CD14-positive monocyte (primary cell): ENCODE measurements at regions not wholly inside any gene's neighbourhood (a gene's known extent, or its start where the extent isn't known, plus 50 kb on each side); places are given as distances from the start of the nearest gene placed in this dataset.
A peak's percentile ranks its signal among the peaks of the same experiment; 100 is the strongest.

ENCODE experiments used
- DNase-seq, 3 donors: peaks; one replicate each; pipeline ENCODE4 v3.0.0-alpha.2; 2011 to 2022
- H2AFZ ChIP-seq: 2 replicates; pipeline ENCODE4 v1.6.0; 2012; ENCODE audit warnings: mild to moderate bottlenecking, low read depth, low read length, inconsistent platforms; ENCODE audit not compliant: insufficient read depth, poor library complexity, severe bottlenecking
- H3K27ac ChIP-seq, 2 donors: 1 replicate in 1 of 2; 2 replicates in 1 of 2; pipeline ENCODE4 v1.5.1; 2012 to 2013; ENCODE audit warnings: low read length in 2 of 2, control low read depth in 1 of 2, inconsistent platforms in 1 of 2, low read depth in 1 of 2, mild to moderate bottlenecking in 1 of 2
- H3K27me3 ChIP-seq, 2 donors: one replicate each; pipeline versions ENCODE4 v1.6.0 to v1.6.1; 2011 to 2013; ENCODE audit warnings: low read length in 2 of 2; ENCODE audit not compliant: control insufficient read depth in 2 of 2, insufficient read depth in 2 of 2
- H3K36me3 ChIP-seq, 2 donors: replicated peaks in 1 of 2; 1 replicate in 1 of 2; 2 replicates in 1 of 2; pipeline versions ENCODE4 v1.5.1 to v1.6.1; 2012 to 2013; ENCODE audit warnings: low read length in 2 of 2, control low read depth in 1 of 2, inconsistent platforms in 1 of 2, mild to moderate bottlenecking in 1 of 2; ENCODE audit not compliant: insufficient read depth in 2 of 2, control insufficient read depth in 1 of 2
- H3K4me1 ChIP-seq, 2 donors: 1 replicate in 1 of 2; 2 replicates in 1 of 2; pipeline versions ENCODE4 v1.5.1 to v1.6.1; 2012 to 2013; ENCODE audit warnings: low read length in 2 of 2, control low read depth in 1 of 2, inconsistent platforms in 1 of 2, mild to moderate bottlenecking in 1 of 2, moderate library complexity in 1 of 2; ENCODE audit not compliant: insufficient read depth in 2 of 2, control insufficient read depth in 1 of 2
- H3K4me2 ChIP-seq: replicated peaks from 2 replicates; pipeline ENCODE3; 2012; ENCODE audit warnings: low read length, moderate library complexity, mild to moderate bottlenecking; ENCODE audit not compliant: poor library complexity, severe bottlenecking; ENCODE audit errors: extremely low read depth
- H3K4me3 ChIP-seq, 3 experiments: fragments of 200-600 bp in 1 of 3; sonication (generic) in 1 of 3; replicated peaks in 1 of 3; 1 replicate in 2 of 3; 2 replicates in 1 of 3; pipeline ENCODE4 v1.5.1; 2011 to 2013; ENCODE audit warnings: low read length in 3 of 3, mild to moderate bottlenecking in 3 of 3, control low read depth in 2 of 3, low read depth in 2 of 3, inconsistent platforms in 1 of 3, moderate library complexity in 1 of 3
- H3K79me2 ChIP-seq: 2 replicates; pipeline ENCODE4 v1.6.0; 2012; ENCODE audit warnings: mild to moderate bottlenecking, control low read depth, inconsistent platforms, low read length, moderate library complexity; ENCODE audit not compliant: insufficient read depth
- H3K9ac ChIP-seq: 2 replicates; pipeline ENCODE4 v1.6.0; 2017; ENCODE audit warnings: low read length, mild to moderate bottlenecking; ENCODE audit not compliant: insufficient read depth, poor library complexity, severe bottlenecking
- H3K9me3 ChIP-seq, 2 donors: replicated peaks in 1 of 2; 1 replicate in 1 of 2; 2 replicates in 1 of 2; pipeline versions ENCODE4 v1.5.1 to v1.6.1; 2012 to 2013; ENCODE audit warnings: low read length in 2 of 2, control low read depth in 1 of 2; ENCODE audit not compliant: control insufficient read depth in 1 of 2, insufficient read depth in 1 of 2
- H4K20me1 ChIP-seq: 2 replicates; pipeline ENCODE4 v1.6.0; 2012; ENCODE audit warnings: mild to moderate bottlenecking, low read length, control low read depth, moderate library complexity; ENCODE audit not compliant: insufficient read depth
- H3K27ac Mint-ChIP-seq, 7 donors: one replicate each; pipeline ENCODE4 v1.8.0; 2020; ENCODE audit warnings: mild to moderate bottlenecking in 7 of 7, mixed read lengths in 7 of 7, moderate library complexity in 6 of 7, inconsistent platforms in 2 of 7
- H3K27me3 Mint-ChIP-seq, 3 donors: one replicate each; pipeline ENCODE4 v1.8.0; 2021 to 2022; ENCODE audit warnings: low read depth in 3 of 3, mild to moderate bottlenecking in 3 of 3, mixed read lengths in 3 of 3, moderate library complexity in 3 of 3, inconsistent platforms in 1 of 3
- H3K36me3 Mint-ChIP-seq, 2 donors: one replicate each; pipeline ENCODE4 v1.8.0; 2020; ENCODE audit warnings: mixed read lengths in 2 of 2, inconsistent platforms in 1 of 2, mild to moderate bottlenecking in 1 of 2
- H3K4me1 Mint-ChIP-seq: one replicate; pipeline ENCODE4 v1.8.0; 2020; ENCODE audit warnings: mild to moderate bottlenecking, mixed read lengths
- H3K4me3 Mint-ChIP-seq, 2 donors: one replicate each; pipeline ENCODE4 v1.8.0; 2020; ENCODE audit warnings: mild to moderate bottlenecking in 2 of 2, mixed read lengths in 2 of 2, moderate library complexity in 1 of 2
- H3K9me3 Mint-ChIP-seq, 7 donors: one replicate each; pipeline ENCODE4 v1.8.0; 2020 to 2022; ENCODE audit warnings: mixed read lengths in 7 of 7, mild to moderate bottlenecking in 6 of 7, moderate library complexity in 6 of 7, inconsistent platforms in 2 of 7
- CTCF ChIP-seq: fragments of 200-600 bp; IDR thresholded peaks from one replicate; pipeline ENCODE4 v1.8.0; 2022; ENCODE audit warnings: antibody characterized with exemption, mild to moderate bottlenecking
- WGBS: methylation state at CpG from one replicate; pipeline ENCODE4 v1.1.5; 2013; ENCODE audit warnings: missing lambda C conversion rate; ENCODE audit not compliant: insufficient coverage; 5-methylcytosine and 5-hydroxymethylcytosine counted together
- intact Hi-C, 2 donors: fragments of 100-400 bp; cut with micrococcal nuclease; formaldehyde crosslinking; loops; one replicate each; pipeline versions ENCODE4 v1.15.0 to v1.15.1; 2023

GRCh38 chr4:134375775-134376174, 174.2 kb upstream of the PABPC4L start:
- H3K9ac ChIP-seq, result no peak overlapping the region
- Mint-ChIP-seq H3K9me3 (peaks cover 0 to 3% (median 0%) of the 10 kb centered on the region in 7 donors), H3K27ac (no peak overlapping the region), H3K4me3 (no peak overlapping the region), H3K36me3 (no peaks in the 10 kb centered on the region), H3K27me3 (no peaks in the 10 kb centered on the region), H3K4me1 (no peaks in the 10 kb centered on the region)
- no peak overlapping the region for H3K27ac ChIP-seq
- no peaks in the 10 kb centered on the region for H3K79me2 ChIP-seq
- no peak overlapping the region for H3K4me2 ChIP-seq
- no peaks in the 10 kb centered on the region for H4K20me1 ChIP-seq
- no peak for TF ChIP-seq CTCF
- no peak for DNase-seq
- no peaks in the 10 kb centered on the region for H3K4me1 ChIP-seq
- no peaks in the 10 kb centered on the region for H3K36me3 ChIP-seq
- H2AFZ ChIP-seq, result no peak overlapping the region
- H3K4me3 ChIP-seq, result no peak overlapping the region
- no peaks in the 10 kb centered on the region for H3K27me3 ChIP-seq
- intact Hi-C loops, result no loop called here
- no peaks in the 10 kb centered on the region for H3K9me3 ChIP-seq

DNA sequence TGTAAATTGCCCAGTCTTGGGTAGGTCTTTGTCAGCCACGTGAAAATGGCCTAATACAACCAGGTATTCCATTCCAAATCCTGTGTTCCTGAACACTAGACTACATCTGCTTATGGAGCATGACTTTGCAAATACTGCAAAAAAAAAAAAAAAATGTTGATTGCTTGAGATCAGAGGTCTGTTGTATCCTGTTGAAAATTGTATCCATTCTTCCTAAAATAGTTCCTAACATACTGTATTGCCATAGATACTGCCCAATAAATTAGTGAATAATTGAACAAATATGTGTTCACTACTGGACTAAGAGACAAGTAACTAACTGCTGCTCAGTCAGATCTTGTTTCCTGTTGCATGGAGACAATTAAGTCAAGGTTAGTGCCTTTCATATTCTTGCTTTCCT, 164.3 kb upstream of the PABPC4L start:
- Histone ChIP-seq H3K9ac (no peak overlapping the region), H3K9me3 (no peaks in the 10 kb centered on the region), H3K27ac (no peak overlapping the region), H4K20me1 (no peaks in the 10 kb centered on the region), H3K4me3 (no peak overlapping the region), H3K79me2 (no peaks in the 10 kb centered on the region), H3K4me1 (no peaks in the 10 kb centered on the region), H3K4me2 (no peak overlapping the region), H3K36me3 (no peaks in the 10 kb centered on the region), H3K27me3 (no peaks in the 10 kb centered on the region), H2AFZ (no peak overlapping the region)
- no peak for TF ChIP-seq CTCF
- no peaks in the 10 kb centered on the region for H3K4me1 Mint-ChIP-seq
- H3K27ac Mint-ChIP-seq, result peak overlapping the region in 1 of 7 donors; percentile 65
- no peak for DNase-seq
- intact Hi-C loops, result no loop called here
- WGBS, result no CpG with 5 or more reads among the region's 1 CpG
- H3K4me3 Mint-ChIP-seq, result no peak overlapping the region
- H3K27me3 Mint-ChIP-seq, result peaks cover 0 to 1% (median 0%) of the 10 kb centered on the region in 3 donors
- H3K9me3 Mint-ChIP-seq, result peaks cover 0 to 3% (median 0%) of the 10 kb centered on the region in 7 donors
- no peaks in the 10 kb centered on the region for H3K36me3 Mint-ChIP-seq
